Rectal smooth muscle tissue (tissue), 1 donor: ENCODE measurements at regions not wholly inside any gene's neighbourhood (a gene's known extent, or its start where the extent isn't known, plus 50 kb on each side); places are given as distances from the start of the nearest gene placed in this dataset.

Source experiments
- H3K27ac ChIP-seq: one replicate; pipeline ENCODE4 v1.7.0; 2013; ENCODE audit warnings: low read depth, low read length, inconsistent platforms
- H3K27me3 ChIP-seq: one replicate; pipeline ENCODE4 v1.7.0; 2013; ENCODE audit warnings: low read length; ENCODE audit not compliant: control insufficient read depth, insufficient read depth
- H3K36me3 ChIP-seq: one replicate; pipeline ENCODE4 v1.7.0; 2013; ENCODE audit warnings: low read length; ENCODE audit not compliant: control insufficient read depth, insufficient read depth
- H3K4me1 ChIP-seq: one replicate; pipeline ENCODE4 v1.7.0; 2013; ENCODE audit warnings: low read length; ENCODE audit not compliant: control insufficient read depth, insufficient read depth
- H3K4me3 ChIP-seq: one replicate; pipeline ENCODE4 v1.7.0; 2013; ENCODE audit warnings: low read length
- H3K9ac ChIP-seq: one replicate; pipeline ENCODE4 v1.7.0; 2013; ENCODE audit warnings: low read length

DNA sequence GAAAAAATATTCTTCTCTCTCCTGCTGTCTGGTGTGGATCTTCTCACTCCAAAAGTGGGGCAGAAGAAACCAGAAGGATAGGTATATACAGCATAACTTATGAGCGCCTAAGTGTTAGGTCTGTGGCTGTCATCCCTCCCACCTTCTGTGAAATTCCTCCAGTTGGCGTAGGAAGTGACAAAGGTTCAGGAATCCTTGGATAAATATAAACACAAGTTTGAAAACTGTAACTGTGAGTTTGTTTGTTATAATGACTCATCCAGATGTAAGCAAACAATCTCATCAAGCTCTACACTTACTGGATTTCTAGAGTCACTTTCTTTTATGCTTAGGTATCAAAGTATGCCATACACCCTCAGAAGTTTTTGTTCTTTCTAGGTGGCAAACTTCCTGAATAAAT, 405.2 kb downstream of the FAT4 start:
- Histone ChIP-seq H3K4me3 (no peak overlapping the region), H3K27ac (no peak overlapping the region), H3K4me1 (no peaks in the 10 kb centered on the region), H3K36me3 (no peaks in the 10 kb centered on the region), H3K9ac (no peak overlapping the region), H3K27me3 (no peaks in the 10 kb centered on the region)

- H3K27me3 ChIP-seq: no peaks in the 10 kb centered on the region
- H3K4me3 ChIP-seq: no peak overlapping the region
- H3K9ac ChIP-seq: no peak overlapping the region
- H3K27ac ChIP-seq: no peak overlapping the region
- H3K4me1 ChIP-seq: no peaks in the 10 kb centered on the region
- H3K36me3 ChIP-seq: no peaks in the 10 kb centered on the region
These were observed 407.3 kb downstream of the FAT4 start for GRCh38 chr4:125722009-125722408.

- no peak overlapping the region for H3K9ac ChIP-seq
- H3K36me3 ChIP-seq: no peaks in the 10 kb centered on the region
- H3K27ac ChIP-seq: no peak overlapping the region
- no peaks in the 10 kb centered on the region for H3K27me3 ChIP-seq
- H3K4me1 ChIP-seq: no peaks in the 10 kb centered on the region
- H3K4me3 ChIP-seq: no peak overlapping the region
These were observed 411.3 kb downstream of the FAT4 start for GRCh38 chr4:125725957-125726525.

GRCh38 chr4:125727931-125728330, 413.2 kb downstream of the FAT4 start:
- no peak overlapping the region for H3K27ac ChIP-seq
- no peaks in the 10 kb centered on the region for H3K36me3 ChIP-seq
- no peaks in the 10 kb centered on the region for H3K4me1 ChIP-seq
- H3K4me3 ChIP-seq: no peak overlapping the region
- H3K9ac ChIP-seq: no peak overlapping the region
- no peaks in the 10 kb centered on the region for H3K27me3 ChIP-seq

- Histone ChIP-seq H3K4me3 (no peak overlapping the region), H3K4me1 (no peaks in the 10 kb centered on the region), H3K36me3 (no peaks in the 10 kb centered on the region), H3K27ac (no peak overlapping the region), H3K9ac (no peak overlapping the region), H3K27me3 (no peaks in the 10 kb centered on the region)
These were observed 413.8 kb downstream of the FAT4 start for GRCh38 chr4:125728568-125728967.

DNA sequence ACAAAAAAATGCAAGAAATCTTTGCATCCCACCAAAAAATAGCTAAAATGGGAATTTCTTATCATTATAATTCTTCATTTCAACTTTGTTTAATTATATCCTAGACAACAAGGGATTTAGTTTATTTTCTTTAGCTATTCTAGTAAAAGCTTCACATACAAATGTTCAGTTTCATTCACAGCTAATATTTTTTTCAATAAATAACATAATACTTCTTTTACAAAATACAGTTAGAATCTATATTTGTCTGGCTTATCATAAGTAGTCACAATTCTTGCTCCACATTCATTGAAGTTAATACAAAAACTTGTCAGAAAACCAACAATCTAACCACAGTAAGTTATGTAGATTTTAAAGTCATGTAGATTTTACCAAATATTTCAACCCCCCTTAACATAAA, 414.4 kb downstream of the FAT4 start:
- no peak overlapping the region for H3K27ac ChIP-seq
- H3K9ac ChIP-seq: no peak overlapping the region
- no peaks in the 10 kb centered on the region for H3K27me3 ChIP-seq
- H3K4me3 ChIP-seq: no peak overlapping the region
- no peaks in the 10 kb centered on the region for H3K4me1 ChIP-seq
- H3K36me3 ChIP-seq: no peaks in the 10 kb centered on the region

- Histone ChIP-seq H3K27ac (no peak overlapping the region), H3K36me3 (no peaks in the 10 kb centered on the region), H3K27me3 (no peaks in the 10 kb centered on the region), H3K9ac (no peak overlapping the region), H3K4me3 (no peak overlapping the region), H3K4me1 (peaks cover 3% of the 10 kb centered on the region)
These were observed 417.9 kb downstream of the FAT4 start for GRCh38 chr4:125732632-125733031.

GRCh38 chr4:125734504-125734903, 419.7 kb downstream of the FAT4 start:
- H3K9ac ChIP-seq: no peak overlapping the region
- peaks cover 3% of the 10 kb centered on the region for H3K4me1 ChIP-seq
- H3K36me3 ChIP-seq: no peaks in the 10 kb centered on the region
- no peaks in the 10 kb centered on the region for H3K27me3 ChIP-seq
- H3K27ac ChIP-seq: no peak overlapping the region
- H3K4me3 ChIP-seq: no peak overlapping the region

GRCh38 chr4:125735102-125735501, 420.3 kb downstream of the FAT4 start:
- no peak overlapping the region for H3K9ac ChIP-seq
- H3K4me1 ChIP-seq: peaks cover 3% of the 10 kb centered on the region
- no peak overlapping the region for H3K4me3 ChIP-seq
- H3K27me3 ChIP-seq: no peaks in the 10 kb centered on the region
- no peaks in the 10 kb centered on the region for H3K36me3 ChIP-seq
- H3K27ac ChIP-seq: no peak overlapping the region

DNA sequence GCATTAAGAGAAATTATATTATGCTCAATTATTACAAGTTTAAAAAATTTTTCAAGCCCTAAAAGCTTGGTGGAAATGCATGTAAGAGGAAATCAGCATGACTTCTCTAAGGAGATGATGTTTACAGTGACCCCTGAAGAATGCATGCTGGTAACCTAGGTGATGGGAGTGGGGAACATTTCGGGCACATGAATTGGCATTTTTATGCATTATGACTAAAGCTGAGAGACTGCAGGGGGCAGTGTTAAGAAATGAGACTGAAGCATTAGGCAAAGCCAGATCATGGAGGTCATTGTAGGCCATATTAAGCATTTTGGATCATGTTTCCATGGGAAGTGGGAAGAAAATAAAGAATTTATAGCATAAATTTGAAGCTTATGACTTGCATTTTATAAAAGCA, 421.3 kb downstream of the FAT4 start:
- H3K4me3 ChIP-seq: no peak overlapping the region
- peaks cover 3% of the 10 kb centered on the region for H3K4me1 ChIP-seq
- no peaks in the 10 kb centered on the region for H3K36me3 ChIP-seq
- H3K27me3 ChIP-seq: no peaks in the 10 kb centered on the region
- no peak overlapping the region for H3K9ac ChIP-seq
- no peak overlapping the region for H3K27ac ChIP-seq

DNA sequence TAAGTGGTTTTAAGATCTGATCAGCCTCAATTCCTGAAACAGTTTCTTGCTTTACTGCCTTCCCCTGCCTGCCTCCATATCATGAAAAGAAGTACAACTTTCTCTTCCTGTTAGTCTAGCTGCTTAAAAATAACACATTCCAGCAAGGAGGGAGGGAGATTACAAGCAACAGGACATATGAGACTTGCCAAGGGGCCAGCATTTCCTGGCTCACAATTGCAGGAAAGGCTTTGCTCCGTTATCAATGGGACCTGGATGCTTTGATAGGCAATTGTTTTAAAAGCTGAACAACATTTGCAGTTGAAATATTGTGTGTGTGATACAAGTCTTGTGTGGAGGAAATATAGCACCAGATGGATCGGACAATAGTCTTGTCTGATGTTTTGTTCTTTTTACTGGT, 425.0 kb downstream of the FAT4 start:
- Histone ChIP-seq H3K36me3 (no peaks in the 10 kb centered on the region), H3K4me3 (no peak overlapping the region), H3K27ac (no peak overlapping the region), H3K4me1 (peaks cover 3% of the 10 kb centered on the region), H3K9ac (no peak overlapping the region), H3K27me3 (no peaks in the 10 kb centered on the region)

DNA sequence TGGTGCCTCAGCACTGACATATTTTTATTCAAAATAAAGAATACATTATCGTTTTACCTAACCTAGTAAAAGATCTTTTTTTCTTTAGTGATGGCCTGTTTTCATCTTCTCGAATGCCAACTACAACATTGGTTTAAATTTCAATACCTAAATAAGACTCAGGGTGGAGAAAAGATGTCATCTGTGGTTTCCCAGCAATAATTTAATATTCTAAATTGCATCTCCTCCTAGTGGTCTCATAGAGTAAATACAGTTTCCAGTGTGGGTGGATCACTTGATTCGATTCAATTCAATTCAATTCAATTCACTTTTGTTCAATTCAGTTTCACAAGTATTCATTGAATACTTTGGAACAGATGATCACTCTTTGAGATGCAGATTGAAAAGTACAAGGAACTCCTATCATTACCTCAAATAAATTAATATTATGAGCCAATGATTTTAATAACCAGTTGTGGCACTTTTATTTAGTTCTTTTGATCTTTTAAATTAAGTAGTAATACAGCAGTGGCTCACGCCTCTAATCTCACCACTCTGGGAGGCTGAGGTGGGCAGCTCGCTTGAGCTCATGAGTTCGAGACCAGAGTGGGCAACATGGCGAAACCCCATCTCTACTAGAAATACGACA, 427.2 kb downstream of the FAT4 start:
- Histone ChIP-seq H3K27me3 (no peaks in the 10 kb centered on the region), H3K9ac (no peak overlapping the region), H3K36me3 (no peaks in the 10 kb centered on the region), H3K4me1 (no peaks in the 10 kb centered on the region), H3K4me3 (no peak overlapping the region), H3K27ac (no peak overlapping the region)

DNA sequence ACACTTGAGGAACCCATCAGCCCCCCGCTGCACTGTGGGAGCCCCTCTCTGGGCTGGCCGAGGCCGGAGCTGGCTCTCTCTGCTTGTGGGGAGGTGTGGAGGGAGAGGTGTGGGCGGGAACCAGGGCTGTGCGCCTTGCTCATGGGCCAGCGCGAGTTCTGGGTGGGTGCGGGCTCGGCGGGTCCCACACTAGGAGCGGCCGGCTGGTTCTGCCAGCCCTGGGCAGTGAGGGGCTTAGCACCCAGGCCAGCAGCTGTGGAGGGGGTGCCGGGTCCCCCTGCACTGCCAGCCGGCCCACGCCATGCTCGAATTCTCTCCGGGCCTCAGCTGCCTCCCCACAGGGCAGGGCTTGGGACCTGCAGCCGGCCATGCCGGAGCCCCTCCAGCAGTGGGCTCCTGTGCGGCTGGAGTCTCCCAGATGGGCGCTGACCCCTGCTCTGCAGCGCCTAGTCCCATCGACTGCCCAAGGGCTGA, 430.2 kb downstream of the FAT4 start:
- Histone ChIP-seq H3K9ac (no peak overlapping the region), H3K27me3 (no peaks in the 10 kb centered on the region)

More for the DNA sequence above, 430.2 kb downstream of the FAT4 start:
- H3K36me3 ChIP-seq: no peaks in the 10 kb centered on the region
- H3K27ac ChIP-seq: no peak overlapping the region
- H3K4me1 ChIP-seq: no peaks in the 10 kb centered on the region
- H3K4me3 ChIP-seq: no peak overlapping the region
